Adipocyte (in vitro differentiated cells): ENCODE measurements at regions not wholly inside any gene's neighbourhood (a gene's known extent, or its start where the extent isn't known, plus 50 kb on each side); places are given as distances from the start of the nearest gene placed in this dataset.

Experiments
- DNase-seq: peaks from one replicate; pipeline ENCODE4 v3.0.0-alpha.2; 2015; ENCODE audit warnings: low read depth
- H3K27me3 ChIP-seq: replicated peaks from 2 replicates; pipeline ENCODE4 v1.7.0; 2013; ENCODE audit warnings: mild to moderate bottlenecking, low read length, moderate library complexity; ENCODE audit not compliant: control insufficient read depth, insufficient read depth
- H3K36me3 ChIP-seq: 2 replicates; pipeline ENCODE4 v1.7.0; 2013; ENCODE audit warnings: low read length, mild to moderate bottlenecking, moderate library complexity; ENCODE audit not compliant: control insufficient read depth, insufficient read depth, severe bottlenecking
- H3K4me1 ChIP-seq: 2 replicates; pipeline ENCODE4 v1.7.0; 2013; ENCODE audit warnings: mild to moderate bottlenecking, low read length, moderate library complexity; ENCODE audit not compliant: control insufficient read depth, insufficient read depth
- H3K4me3 ChIP-seq: 2 replicates; pipeline ENCODE4 v1.7.0; 2013; ENCODE audit warnings: mild to moderate bottlenecking, low read length, moderate library complexity
- H3K9ac ChIP-seq: 2 replicates; pipeline ENCODE4 v1.7.0; 2013; ENCODE audit warnings: mild to moderate bottlenecking, low read length, moderate library complexity
- H3K9me3 ChIP-seq: 2 replicates; pipeline ENCODE4 v1.7.0; 2013; ENCODE audit warnings: mild to moderate bottlenecking, low read length, moderate library complexity; ENCODE audit not compliant: control insufficient read depth

DNA sequence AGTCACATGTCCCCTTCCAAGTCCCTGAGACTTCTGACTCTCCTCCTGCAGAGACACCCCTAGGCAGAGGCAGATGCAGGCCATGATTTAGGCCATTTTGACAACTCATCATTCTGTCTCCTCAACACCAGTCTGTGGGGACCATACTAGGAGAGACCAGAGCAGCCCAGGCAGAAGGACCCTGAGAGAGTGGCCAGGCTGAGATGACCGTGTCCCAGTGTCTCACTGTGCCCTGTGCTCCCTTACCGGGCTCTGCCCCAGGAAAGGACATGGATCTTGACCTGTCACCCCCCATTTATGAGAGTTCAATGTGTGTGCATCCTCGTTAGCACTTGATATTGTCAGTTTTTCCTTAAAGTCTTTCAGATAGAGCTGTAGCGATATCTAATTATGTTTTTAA is 52.4 kb upstream of the IGLL5 start:
- Histone ChIP-seq H3K27me3 (peaks cover 26% of the 10 kb centered on the region), H3K9me3 (peaks cover 15% of the 10 kb centered on the region), H3K9ac (no peak overlapping the region), H3K4me3 (no peak overlapping the region), H3K4me1 (no peaks in the 10 kb centered on the region), H3K36me3 (no peaks in the 10 kb centered on the region)
- no peak for DNase-seq

DNA sequence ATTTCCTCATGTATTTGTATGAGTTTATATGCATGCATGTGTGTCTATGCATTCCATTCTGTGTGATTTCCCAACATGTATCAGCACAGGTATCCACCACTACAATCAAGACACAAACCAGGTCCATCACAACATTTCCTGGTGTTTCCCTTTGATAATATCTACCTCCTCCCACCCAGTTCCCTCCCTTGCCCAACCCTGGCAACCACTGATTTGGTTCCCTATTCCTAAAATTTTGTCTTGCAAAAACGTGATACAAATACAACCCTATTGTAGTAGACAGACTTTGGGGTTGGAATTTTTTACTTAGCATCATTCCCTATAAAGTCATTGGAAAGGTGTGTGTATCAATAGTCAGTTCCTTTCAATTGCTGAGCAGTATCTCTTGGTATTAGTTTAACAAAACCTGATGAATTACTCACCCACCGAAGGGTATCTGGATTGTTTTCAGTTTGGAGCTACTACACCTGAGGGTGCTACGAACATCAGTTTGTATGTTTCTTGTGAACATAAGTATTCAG is 51.8 kb upstream of the IGLL5 start:
- H3K4me1 ChIP-seq, result no peaks in the 10 kb centered on the region
- no peak overlapping the region for H3K4me3 ChIP-seq
- no peak overlapping the region for H3K9ac ChIP-seq
- peaks cover 26% of the 10 kb centered on the region for H3K27me3 ChIP-seq
- H3K36me3 ChIP-seq, result no peaks in the 10 kb centered on the region
- DNase-seq, result no peak
- H3K9me3 ChIP-seq, result peaks cover 9% of the 10 kb centered on the region

DNA sequence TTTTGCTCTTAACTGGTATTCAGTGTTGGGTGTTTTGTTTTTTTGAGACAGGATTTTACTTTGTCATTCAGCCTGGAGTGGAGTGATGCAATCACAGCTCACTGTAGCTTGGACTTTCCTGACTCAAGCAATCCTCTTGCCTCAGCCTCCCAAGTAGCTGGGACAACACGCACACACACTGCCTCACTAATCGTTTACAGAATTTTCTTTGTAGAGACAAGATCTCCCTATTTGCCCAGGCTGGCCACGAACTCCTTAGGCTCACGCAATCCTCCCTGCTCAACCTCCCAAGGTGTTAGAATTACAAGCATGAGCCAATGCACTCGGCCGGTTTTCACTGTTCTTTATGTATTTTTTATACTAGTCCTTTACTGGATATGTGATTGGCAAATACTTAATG is 51.0 kb upstream of the IGLL5 start:
- Histone ChIP-seq H3K36me3 (no peaks in the 10 kb centered on the region), H3K9ac (no peak overlapping the region), H3K4me1 (no peaks in the 10 kb centered on the region), H3K4me3 (no peak overlapping the region), H3K27me3 (peaks cover 26% of the 10 kb centered on the region), H3K9me3 (peaks cover 4% of the 10 kb centered on the region)
- DNase-seq, result peak; percentile 1
